H9 (cell line): ENCODE measurements at regions not wholly inside any gene's neighbourhood (a gene's known extent, or its start where the extent isn't known, plus 50 kb on each side); places are given as distances from the start of the nearest gene placed in this dataset.

Experiments used
- DNase-seq: peaks from one replicate; pipeline ENCODE4 v3.0.0-alpha.2; 2017
- H2AFZ ChIP-seq: one replicate; pipeline ENCODE4 v1.6.1; 2013; ENCODE audit warnings: mild to moderate bottlenecking, low read length, control low read depth, moderate library complexity
- H2AK5ac ChIP-seq: 2 replicates; pipeline ENCODE4 v1.6.1; 2013; ENCODE audit warnings: low read length, control low read depth, mixed read lengths; ENCODE audit not compliant: insufficient read length
- H2BK120ac ChIP-seq: one replicate; pipeline ENCODE4 v1.6.1; 2013; ENCODE audit warnings: low read depth, mild to moderate bottlenecking, low read length, control low read depth, inconsistent platforms; ENCODE audit not compliant: poor library complexity, severe bottlenecking
- H2BK12ac ChIP-seq: 2 replicates; pipeline ENCODE4 v1.6.1; 2013; ENCODE audit warnings: low read length, control low read depth, mixed read lengths, low read depth; ENCODE audit not compliant: insufficient read length
- H2BK15ac ChIP-seq: 2 replicates; pipeline ENCODE4 v1.6.1; 2013; ENCODE audit warnings: low read depth, low read length, control low read depth
- H2BK20ac ChIP-seq: one replicate; pipeline ENCODE4 v1.6.1; 2013; ENCODE audit warnings: low read depth, mild to moderate bottlenecking, low read length, control low read depth, inconsistent platforms; ENCODE audit not compliant: poor library complexity, severe bottlenecking
- H2BK5ac ChIP-seq: 2 replicates; pipeline ENCODE4 v1.6.1; 2013; ENCODE audit warnings: low read length, control low read depth, mixed read lengths; ENCODE audit not compliant: insufficient read length
- H3K14ac ChIP-seq: 2 replicates; pipeline ENCODE4 v1.6.1; 2013; ENCODE audit warnings: low read length, control low read depth; ENCODE audit not compliant: insufficient read depth
- H3K18ac ChIP-seq: 2 replicates; pipeline ENCODE4 v1.6.1; 2013; ENCODE audit warnings: low read depth, mild to moderate bottlenecking, mixed read lengths, low read length, control low read depth; ENCODE audit not compliant: insufficient read length
- H3K23ac ChIP-seq: 2 replicates; pipeline ENCODE4 v1.6.1; 2013; ENCODE audit warnings: low read length, control low read depth, mixed read lengths, low read depth; ENCODE audit not compliant: insufficient read length
- H3K23me2 ChIP-seq: 2 replicates; pipeline ENCODE4 v1.6.1; 2013; ENCODE audit warnings: low read depth, mild to moderate bottlenecking, mixed read lengths, low read length, control low read depth; ENCODE audit not compliant: insufficient read length, poor library complexity, severe bottlenecking
- H3K27ac ChIP-seq: 2 replicates; pipeline ENCODE4 v1.5.1; 2013; ENCODE audit warnings: low read length, control low read depth, mixed read lengths, low read depth; ENCODE audit not compliant: insufficient read length
- H3K27me3 ChIP-seq: 2 replicates; pipeline ENCODE4 v1.6.1; 2013; ENCODE audit warnings: low read length, control low read depth, inconsistent platforms; ENCODE audit not compliant: insufficient read depth
- H3K4ac ChIP-seq: 2 replicates; pipeline ENCODE4 v1.6.1; 2013; ENCODE audit warnings: low read depth, mild to moderate bottlenecking, control low read depth, inconsistent platforms, low read length, moderate library complexity
- H3K4me1 ChIP-seq: 2 replicates; pipeline ENCODE4 v1.6.1; 2013; ENCODE audit warnings: low read length, control low read depth, inconsistent platforms; ENCODE audit not compliant: insufficient read depth
- H3K4me2 ChIP-seq: 2 replicates; pipeline ENCODE4 v1.6.1; 2013; ENCODE audit warnings: low read length, control low read depth, mixed read lengths; ENCODE audit not compliant: insufficient read length, insufficient read depth
- H3K56ac ChIP-seq: 2 replicates; pipeline ENCODE4 v1.6.1; 2013; ENCODE audit warnings: low read depth, mild to moderate bottlenecking, mixed read lengths, low read length, control low read depth; ENCODE audit not compliant: insufficient read length
- H3K79me1 ChIP-seq: 2 replicates; pipeline ENCODE4 v1.6.1; 2013; ENCODE audit warnings: low read depth, mild to moderate bottlenecking, moderate library complexity, low read length, control low read depth, inconsistent platforms; ENCODE audit not compliant: insufficient read depth, poor library complexity, severe bottlenecking
- H3K79me2 ChIP-seq: 2 replicates; pipeline ENCODE4 v1.6.1; 2013; ENCODE audit warnings: low read length, control low read depth, inconsistent platforms; ENCODE audit not compliant: insufficient read depth
- H3K9ac ChIP-seq: 2 replicates; pipeline ENCODE4 v1.6.1; 2013; ENCODE audit warnings: low read length, control low read depth, mixed read lengths; ENCODE audit not compliant: insufficient read length; ENCODE audit errors: extremely low read depth
- H3K9me3 ChIP-seq: one replicate; pipeline ENCODE4 v1.6.1; 2013; ENCODE audit warnings: low read depth, low read length, inconsistent platforms; ENCODE audit not compliant: control insufficient read depth
- H3T11ph ChIP-seq: one replicate; pipeline ENCODE4 v1.6.1; 2013; ENCODE audit warnings: mild to moderate bottlenecking, low read length, control low read depth, inconsistent platforms
- H4K20me1 ChIP-seq: one replicate; pipeline ENCODE4 v1.6.1; 2013; ENCODE audit not compliant: control insufficient read depth, insufficient read length, insufficient read depth
- H4K5ac ChIP-seq: 2 replicates; pipeline ENCODE4 v1.6.1; 2013; ENCODE audit warnings: low read depth, mild to moderate bottlenecking, mixed read lengths, low read length, control low read depth; ENCODE audit not compliant: insufficient read length
- H4K8ac ChIP-seq: replicated peaks from 2 replicates; pipeline ENCODE4 v1.6.1; 2013; ENCODE audit warnings: low read length, control low read depth, mixed read lengths, low read depth; ENCODE audit not compliant: insufficient read length
- H4K91ac ChIP-seq: 2 replicates; pipeline ENCODE4 v1.6.1; 2013; ENCODE audit warnings: low read depth, mild to moderate bottlenecking, moderate library complexity, mixed read lengths, low read length, control low read depth; ENCODE audit not compliant: insufficient read length
- H3K27ac Mint-ChIP-seq, 3 experiments: 2 replicates in 2 of 3; 3 replicates in 1 of 3; pipeline ENCODE4 v1.8.0; 2020 to 2021; ENCODE audit warnings: mixed read lengths in 3 of 3, mild to moderate bottlenecking in 1 of 3, moderate library complexity in 1 of 3
- H3K27me3 Mint-ChIP-seq: 2 replicates; pipeline ENCODE4 v1.8.0; 2021; ENCODE audit warnings: low read depth, mild to moderate bottlenecking, moderate library complexity, mixed read lengths
- H3K36me3 Mint-ChIP-seq, 3 experiments: 2 replicates in 2 of 3; 3 replicates in 1 of 3; pipeline ENCODE4 v1.8.0; 2020 to 2021; ENCODE audit warnings: low read depth in 3 of 3, mixed read lengths in 3 of 3; ENCODE audit not compliant: insufficient read depth in 1 of 3
- H3K4me1 Mint-ChIP-seq, 2 experiments: 2 replicates each; pipeline ENCODE4 v1.8.0; 2020; ENCODE audit warnings: mixed read lengths in 2 of 2
- H3K4me3 Mint-ChIP-seq, 2 experiments: 2 replicates in 1 of 2; 3 replicates in 1 of 2; pipeline ENCODE4 v1.8.0; 2020 to 2021; ENCODE audit warnings: mild to moderate bottlenecking in 2 of 2, mixed read lengths in 2 of 2, moderate library complexity in 1 of 2
- H3K9me3 Mint-ChIP-seq, 2 experiments: 2 replicates in 1 of 2; 3 replicates in 1 of 2; pipeline ENCODE4 v1.8.0; 2020; ENCODE audit warnings: mild to moderate bottlenecking in 2 of 2, mixed read lengths in 2 of 2, moderate library complexity in 1 of 2
- WGBS: extraction: QIAGEN DNeasy Blood & Tissue Kit; methylation state at CpG from one replicate; pipeline ENCODE4 v1.1.7; 2013; ENCODE audit warnings: missing lambda C conversion rate, low lambda C conversion rate, mixed read lengths; ENCODE audit not compliant: insufficient read length; ENCODE audit errors: extremely low coverage; 5-methylcytosine and 5-hydroxymethylcytosine counted together
- TF ChIP-seq, protein P1 (sequence below): fragments of 200-600 bp; sonication (generic); conservative IDR thresholded peaks from 3 replicates; pipeline ENCODE4 v1.8.0; 2021; ENCODE audit warnings: antibody characterized with exemption, mild to moderate bottlenecking

DNA sequence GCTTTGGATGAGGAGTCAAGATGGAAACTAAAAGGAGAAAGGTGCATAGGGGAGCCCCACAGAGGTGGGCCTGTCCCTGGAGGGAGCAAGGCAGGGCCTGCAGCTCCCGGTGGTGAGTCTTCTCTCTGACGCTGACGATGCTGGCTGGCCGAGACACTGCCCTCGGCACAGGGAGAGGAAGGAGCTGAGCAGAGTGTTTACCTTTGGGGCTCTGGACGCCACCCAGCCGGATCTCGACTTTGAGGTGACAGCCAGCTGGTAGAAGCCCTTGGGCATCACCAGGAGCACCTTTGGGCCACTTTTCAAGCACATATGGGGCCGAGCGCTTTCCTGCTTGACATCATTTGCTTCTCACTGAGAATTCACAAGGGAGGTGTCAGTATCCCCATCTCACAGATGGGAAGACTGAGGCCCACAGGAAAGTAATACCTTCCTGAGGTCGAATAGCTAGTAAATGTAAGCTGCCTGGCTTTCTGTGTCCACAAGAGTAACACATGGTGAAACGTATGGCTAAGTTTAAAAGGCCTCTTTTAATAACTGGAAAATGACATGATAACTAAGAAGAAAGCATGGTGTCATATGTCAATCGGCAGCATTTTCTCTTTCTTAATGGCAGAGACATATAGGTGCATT lies 294.3 kb upstream of the TNRC6C start:
- no peak overlapping the region for H2BK120ac ChIP-seq
- no peak overlapping the region for H4K91ac ChIP-seq
- WGBS: no CpG with 5 or more reads among the region's 13 CpGs
- H3K27me3 Mint-ChIP-seq: peaks cover 25% of the 10 kb centered on the region
- no peak overlapping the region for H3K27ac Mint-ChIP-seq
- no peak overlapping the region for H4K5ac ChIP-seq
- no peaks in the 10 kb centered on the region; the same call in 1 of the 2 replicates for H3K27me3 ChIP-seq
- no peak overlapping the region for H2BK15ac ChIP-seq
- no peak overlapping the region for H2AK5ac ChIP-seq
- no peak overlapping the region for H2AFZ ChIP-seq
- no peaks in the 10 kb centered on the region for H3K9me3 ChIP-seq
- no peaks in the 10 kb centered on the region for H3K79me2 ChIP-seq
- no peak overlapping the region for H2BK12ac ChIP-seq
- H3K23ac ChIP-seq: no peak overlapping the region
- H2BK5ac ChIP-seq: no peak overlapping the region
- H3K4me2 ChIP-seq: no peak overlapping the region
- H3K56ac ChIP-seq: no peak overlapping the region
- peaks cover 3 to 8% of the 10 kb centered on the region in 2 experiments; a peak in 3 of 4 replicates for H3K4me1 Mint-ChIP-seq
- no peak overlapping the region for H2BK20ac ChIP-seq
- no peak overlapping the region for H3K4me3 Mint-ChIP-seq
- peaks cover 11 to 15% (median 11%) of the 10 kb centered on the region in 3 experiments for H3K36me3 Mint-ChIP-seq
- H3K14ac ChIP-seq: no peak overlapping the region
- no peaks in the 10 kb centered on the region for H3K79me1 ChIP-seq
- H3K18ac ChIP-seq: no peak overlapping the region
- no peak overlapping the region for H3T11ph ChIP-seq
- no peaks in the 10 kb centered on the region for H3K4me1 ChIP-seq
- no peak overlapping the region for H3K9ac ChIP-seq
- H3K27ac ChIP-seq: no peak overlapping the region
- TF ChIP-seq, protein P1, sequence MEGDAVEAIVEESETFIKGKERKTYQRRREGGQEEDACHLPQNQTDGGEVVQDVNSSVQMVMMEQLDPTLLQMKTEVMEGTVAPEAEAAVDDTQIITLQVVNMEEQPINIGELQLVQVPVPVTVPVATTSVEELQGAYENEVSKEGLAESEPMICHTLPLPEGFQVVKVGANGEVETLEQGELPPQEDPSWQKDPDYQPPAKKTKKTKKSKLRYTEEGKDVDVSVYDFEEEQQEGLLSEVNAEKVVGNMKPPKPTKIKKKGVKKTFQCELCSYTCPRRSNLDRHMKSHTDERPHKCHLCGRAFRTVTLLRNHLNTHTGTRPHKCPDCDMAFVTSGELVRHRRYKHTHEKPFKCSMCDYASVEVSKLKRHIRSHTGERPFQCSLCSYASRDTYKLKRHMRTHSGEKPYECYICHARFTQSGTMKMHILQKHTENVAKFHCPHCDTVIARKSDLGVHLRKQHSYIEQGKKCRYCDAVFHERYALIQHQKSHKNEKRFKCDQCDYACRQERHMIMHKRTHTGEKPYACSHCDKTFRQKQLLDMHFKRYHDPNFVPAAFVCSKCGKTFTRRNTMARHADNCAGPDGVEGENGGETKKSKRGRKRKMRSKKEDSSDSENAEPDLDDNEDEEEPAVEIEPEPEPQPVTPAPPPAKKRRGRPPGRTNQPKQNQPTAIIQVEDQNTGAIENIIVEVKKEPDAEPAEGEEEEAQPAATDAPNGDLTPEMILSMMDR: no peak
- no peak overlapping the region for H3K4ac ChIP-seq
- peaks cover 37 to 39% of the 10 kb centered on the region in 2 experiments for H3K9me3 Mint-ChIP-seq
- no peaks in the 10 kb centered on the region for H3K23me2 ChIP-seq
- H4K20me1 ChIP-seq: no peaks in the 10 kb centered on the region
- DNase-seq: no peak
- no peak overlapping the region for H4K8ac ChIP-seq
